SH-SY5Y (cell line): ENCODE measurements at regions not wholly inside any gene's neighbourhood (a gene's known extent, or its start where the extent isn't known, plus 50 kb on each side); places are given as distances from the start of the nearest gene placed in this dataset.

Source experiments
- GATA2 ChIP-seq: IDR thresholded peaks from 2 replicates; pipeline ENCODE4 v1.6.1; 2011; ENCODE audit warnings: mild to moderate bottlenecking, low read depth, low read length
- GATA3 ChIP-seq: IDR thresholded peaks from 2 replicates; pipeline ENCODE4 v1.6.1; 2011; ENCODE audit warnings: low read depth, mild to moderate bottlenecking, low read length, moderate library complexity

DNA sequence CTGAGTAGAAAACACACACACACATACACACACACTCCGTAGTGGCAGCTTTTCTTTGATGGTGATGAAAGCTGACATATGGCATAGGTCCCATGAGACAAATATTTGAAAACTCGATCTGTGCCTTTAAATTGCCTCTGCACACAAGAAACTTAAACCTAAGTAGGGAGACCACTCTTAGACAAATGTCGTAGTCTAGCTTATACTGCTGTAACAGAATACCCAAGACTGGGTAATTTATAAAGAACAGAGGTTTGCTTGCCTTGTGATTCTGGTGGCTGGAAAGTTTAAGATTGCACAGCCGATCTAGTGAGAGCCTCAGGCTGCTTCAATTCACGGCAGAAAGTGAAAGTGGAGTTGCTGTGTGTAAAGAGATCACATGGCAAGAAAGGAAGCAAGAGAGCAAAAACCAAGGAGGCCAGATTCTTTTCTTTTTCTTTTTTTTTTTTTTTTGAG, 489.4 kb upstream of the SORCS1 start:
- no peak for TF ChIP-seq GATA3
- no peak for TF ChIP-seq GATA2
